SU-DHL-6 (cell line): ENCODE measurements at regions not wholly inside any gene's neighbourhood (a gene's known extent, or its start where the extent isn't known, plus 50 kb on each side); places are given as distances from the start of the nearest gene placed in this dataset.

Experiments
- H2AFZ ChIP-seq: fragments of 200-600 bp; sonication (generic); 2 replicates; pipeline ENCODE4 v1.6.1; 2014; ENCODE audit warnings: low read depth, mild to moderate bottlenecking, moderate library complexity, mixed read lengths, antibody characterized with exemption, low read length; ENCODE audit not compliant: severe bottlenecking
- H3F3A ChIP-seq: fragments of 200-600 bp; shearing (Covaris generic); 2 replicates; pipeline ENCODE4 v1.6.0; 2016; ENCODE audit warnings: antibody characterized with exemption, mild to moderate bottlenecking; ENCODE audit not compliant: insufficient read depth
- H3K27ac ChIP-seq: fragments of 200-600 bp; sonication (generic); 2 replicates; pipeline ENCODE4 v1.5.1; 2016; ENCODE audit warnings: low read depth, mild to moderate bottlenecking, low read length, moderate library complexity, mixed read lengths
- H3K27me3 ChIP-seq: fragments of 200-600 bp; sonication (generic), shearing (Covaris generic); 2 replicates; pipeline ENCODE4 v1.6.0; 2014; ENCODE audit warnings: mild to moderate bottlenecking, low read length
- H3K36me3 ChIP-seq: fragments of 200-600 bp; sonication (generic); 2 replicates; pipeline ENCODE4 v1.6.1; 2014; ENCODE audit warnings: mild to moderate bottlenecking, low read length, mixed read lengths
- H3K4me2 ChIP-seq: fragments of 300-600, 200-600 bp; shearing (Covaris generic), sonication (generic); 2 replicates; pipeline ENCODE4 v1.6.0; 2014; ENCODE audit warnings: low read length, low read depth, mild to moderate bottlenecking; ENCODE audit not compliant: poor library complexity, severe bottlenecking
- H3K4me3 ChIP-seq: fragments of 200-600 bp; sonication (generic); 2 replicates; pipeline ENCODE4 v1.5.1; 2014; ENCODE audit warnings: antibody characterized with exemption, low read length, mild to moderate bottlenecking, mixed read lengths; ENCODE audit not compliant: insufficient read depth, poor library complexity, severe bottlenecking
- H3K79me2 ChIP-seq: fragments of 200-600 bp; sonication (generic); 2 replicates; pipeline ENCODE4 v1.6.1; 2014; ENCODE audit warnings: mild to moderate bottlenecking, low read length, moderate library complexity; ENCODE audit not compliant: insufficient read depth
- H3K9ac ChIP-seq: fragments of 200-600 bp; sonication (generic); 2 replicates; pipeline ENCODE4 v1.7.0; 2014; ENCODE audit warnings: mild to moderate bottlenecking, low read length
- H3K9me2 ChIP-seq: fragments of 200-600 bp; sonication (generic); replicated peaks from 2 replicates; pipeline ENCODE4 v1.6.1; 2014; ENCODE audit warnings: low read length; ENCODE audit not compliant: insufficient read depth
- H3K9me3 ChIP-seq: fragments of 200-600 bp; sonication (generic); 2 replicates; pipeline ENCODE4 v1.6.1; 2014; ENCODE audit warnings: low read length, mixed read lengths; ENCODE audit not compliant: insufficient read depth
- H4K20me1 ChIP-seq: fragments of 200-600 bp; sonication (generic); 2 replicates; pipeline ENCODE4 v1.6.1; 2014; ENCODE audit warnings: low read depth, mild to moderate bottlenecking, antibody characterized with exemption, low read length, moderate library complexity, mixed read lengths
- EZH2phosphoT487 ChIP-seq: fragments of 200-600 bp; sonication (generic), shearing (Covaris generic); conservative IDR thresholded peaks from 2 replicates; pipeline ENCODE4 v1.6.1; 2018; ENCODE audit warnings: mild to moderate bottlenecking, antibody characterized with exemption, low read length, moderate library complexity, mixed read lengths
- TF ChIP-seq, protein P1 (sequence below): fragments of 200-600 bp; sonication (generic); IDR thresholded peaks from one replicate; pipeline ENCODE4 v1.5.1; 2017; ENCODE audit warnings: antibody characterized with exemption, mild to moderate bottlenecking, low read length, moderate library complexity; ENCODE audit not compliant: insufficient read depth, poor library complexity, severe bottlenecking

DNA sequence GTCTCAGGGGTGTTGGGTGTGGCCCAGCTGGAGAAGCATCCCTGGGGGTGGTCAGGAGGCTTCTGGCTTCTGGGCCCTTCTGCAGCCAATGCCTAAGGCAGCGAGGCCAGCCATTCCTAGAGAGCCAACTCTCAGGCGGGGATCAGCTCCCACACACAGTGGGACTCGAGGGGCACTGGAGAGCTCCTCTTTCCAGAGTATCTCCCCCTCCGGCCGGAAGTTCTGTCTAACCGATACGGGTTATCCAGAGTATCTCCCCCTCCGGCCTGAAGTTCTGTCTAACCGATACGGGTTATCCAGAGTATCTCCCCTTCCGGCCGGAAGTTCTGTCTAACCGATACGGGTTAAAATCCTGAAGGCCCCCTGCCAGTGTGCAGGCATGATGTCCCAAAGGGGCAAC lies 71.2 kb upstream of the B3GAT1 start:
- Histone ChIP-seq H3K4me2 (no peak overlapping the region), H3K9me2 (no peaks in the 10 kb centered on the region), H3K27me3 (no peaks in the 10 kb centered on the region), H3K9me3 (no peaks in the 10 kb centered on the region), H3F3A (no peaks in the 10 kb centered on the region), H3K4me3 (no peak overlapping the region), H4K20me1 (no peaks in the 10 kb centered on the region), H3K36me3 (no peaks in the 10 kb centered on the region), H3K79me2 (no peaks in the 10 kb centered on the region), H2AFZ (no peak overlapping the region), H3K27ac (no peak overlapping the region), H3K9ac (no peak overlapping the region)
- TF ChIP-seq EZH2phosphoT487 = no peak
- TF ChIP-seq, protein P1, sequence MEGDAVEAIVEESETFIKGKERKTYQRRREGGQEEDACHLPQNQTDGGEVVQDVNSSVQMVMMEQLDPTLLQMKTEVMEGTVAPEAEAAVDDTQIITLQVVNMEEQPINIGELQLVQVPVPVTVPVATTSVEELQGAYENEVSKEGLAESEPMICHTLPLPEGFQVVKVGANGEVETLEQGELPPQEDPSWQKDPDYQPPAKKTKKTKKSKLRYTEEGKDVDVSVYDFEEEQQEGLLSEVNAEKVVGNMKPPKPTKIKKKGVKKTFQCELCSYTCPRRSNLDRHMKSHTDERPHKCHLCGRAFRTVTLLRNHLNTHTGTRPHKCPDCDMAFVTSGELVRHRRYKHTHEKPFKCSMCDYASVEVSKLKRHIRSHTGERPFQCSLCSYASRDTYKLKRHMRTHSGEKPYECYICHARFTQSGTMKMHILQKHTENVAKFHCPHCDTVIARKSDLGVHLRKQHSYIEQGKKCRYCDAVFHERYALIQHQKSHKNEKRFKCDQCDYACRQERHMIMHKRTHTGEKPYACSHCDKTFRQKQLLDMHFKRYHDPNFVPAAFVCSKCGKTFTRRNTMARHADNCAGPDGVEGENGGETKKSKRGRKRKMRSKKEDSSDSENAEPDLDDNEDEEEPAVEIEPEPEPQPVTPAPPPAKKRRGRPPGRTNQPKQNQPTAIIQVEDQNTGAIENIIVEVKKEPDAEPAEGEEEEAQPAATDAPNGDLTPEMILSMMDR = no peak

DNA sequence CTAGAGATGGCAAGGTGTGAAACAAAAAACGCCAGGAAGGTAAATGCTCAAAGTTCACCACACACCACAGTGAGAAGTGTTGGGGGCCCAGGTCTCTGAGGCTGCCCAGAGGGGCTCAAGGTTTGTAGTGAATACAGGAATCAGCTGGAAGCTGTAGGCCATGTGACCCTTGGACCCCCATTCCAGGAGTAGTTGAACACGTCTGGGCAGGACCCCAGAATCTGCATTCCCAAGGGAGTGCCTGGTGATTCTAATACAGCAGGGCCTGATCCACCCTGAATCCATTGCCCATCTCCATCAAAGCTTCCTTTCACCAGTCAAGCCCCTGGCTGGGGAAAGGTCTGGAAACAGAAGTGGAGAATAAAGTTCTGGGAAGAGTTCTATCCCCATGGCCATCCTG lies 70.8 kb upstream of the B3GAT1 start:
- Histone ChIP-seq H3K4me3 (no peak overlapping the region), H3K79me2 (no peaks in the 10 kb centered on the region), H3K9ac (no peak overlapping the region), H2AFZ (no peak overlapping the region), H3K9me3 (no peaks in the 10 kb centered on the region), H3F3A (no peaks in the 10 kb centered on the region), H3K27me3 (no peaks in the 10 kb centered on the region), H3K9me2 (no peaks in the 10 kb centered on the region), H3K4me2 (no peak overlapping the region), H3K36me3 (no peaks in the 10 kb centered on the region), H3K27ac (no peak overlapping the region), H4K20me1 (no peaks in the 10 kb centered on the region)
- no peak for TF ChIP-seq EZH2phosphoT487
- TF ChIP-seq, protein P1 = no peak

DNA sequence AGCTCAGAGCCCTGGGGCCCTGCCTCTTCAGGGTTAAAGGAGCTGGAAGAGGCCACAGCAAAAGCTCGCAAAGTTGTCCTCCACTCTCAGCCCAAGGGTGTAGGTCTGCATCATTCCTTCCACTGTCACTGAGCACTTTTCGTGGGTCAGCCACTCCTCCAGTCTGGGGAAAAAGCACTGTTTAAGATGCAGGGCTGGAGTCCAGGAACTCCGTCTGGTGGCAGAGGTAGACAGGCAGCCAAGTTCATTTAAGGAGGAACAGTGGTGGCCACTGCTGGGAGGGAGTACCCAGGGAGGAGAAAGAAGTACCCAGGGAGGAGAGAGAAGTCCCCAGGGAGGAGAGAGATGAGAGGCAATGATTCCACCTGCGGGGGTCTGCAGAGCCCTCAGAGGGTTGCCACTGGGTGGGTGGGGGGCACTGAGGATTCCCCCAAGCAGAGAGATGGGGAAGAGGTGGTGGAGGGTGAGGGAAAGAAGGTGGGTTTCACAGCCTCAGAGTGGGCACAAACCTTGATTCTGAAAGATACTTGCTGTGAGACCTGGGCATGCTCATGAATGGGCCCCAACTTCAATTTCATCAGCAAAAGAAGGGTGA lies 70.0 kb upstream of the B3GAT1 start:
- Histone ChIP-seq H4K20me1 (no peaks in the 10 kb centered on the region), H3K27ac (no peak overlapping the region), H3K4me3 (no peak overlapping the region), H3K27me3 (no peaks in the 10 kb centered on the region), H3K9me2 (no peaks in the 10 kb centered on the region), H2AFZ (no peak overlapping the region), H3K79me2 (no peaks in the 10 kb centered on the region), H3K9ac (no peak overlapping the region), H3K4me2 (no peak overlapping the region), H3K9me3 (no peaks in the 10 kb centered on the region), H3K36me3 (no peaks in the 10 kb centered on the region), H3F3A (no peaks in the 10 kb centered on the region)
- TF ChIP-seq EZH2phosphoT487 = no peak
- TF ChIP-seq, protein P1 = no peak

DNA sequence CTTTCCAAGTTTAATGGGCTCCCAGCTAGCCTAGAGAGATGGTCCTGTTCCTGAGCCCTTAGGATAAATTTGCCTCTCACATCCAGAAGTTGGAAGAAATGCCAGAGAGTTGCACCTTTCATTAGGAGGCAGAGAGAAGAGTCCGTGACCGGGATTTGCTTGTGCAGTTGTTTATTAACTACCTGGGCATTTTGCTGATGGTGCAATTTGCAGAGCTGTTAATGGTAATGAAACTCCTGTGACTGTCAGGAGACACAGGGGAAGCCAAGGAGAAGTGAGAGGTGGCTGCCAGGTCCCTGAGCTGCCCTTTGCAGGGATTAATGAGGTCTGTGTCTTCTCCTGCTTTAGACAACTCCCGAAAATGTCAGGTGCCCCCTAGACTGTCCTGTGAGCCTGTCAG lies 69.1 kb upstream of the B3GAT1 start:
- Histone ChIP-seq H3K4me3 (no peak overlapping the region), H3K36me3 (no peaks in the 10 kb centered on the region), H3K9ac (no peak overlapping the region), H3K27me3 (no peaks in the 10 kb centered on the region), H3K79me2 (no peaks in the 10 kb centered on the region), H3K9me2 (no peaks in the 10 kb centered on the region), H4K20me1 (no peaks in the 10 kb centered on the region), H3K9me3 (no peaks in the 10 kb centered on the region), H2AFZ (no peak overlapping the region), H3F3A (no peaks in the 10 kb centered on the region), H3K4me2 (no peak overlapping the region), H3K27ac (no peak overlapping the region)
- TF ChIP-seq, protein P1 = no peak
- TF ChIP-seq EZH2phosphoT487 = no peak
